CD4-positive, alpha-beta T cell treated with Interleukin-15 for 4 hours (primary cell): ENCODE measurements at regions not wholly inside any gene's neighbourhood (a gene's known extent, or its start where the extent isn't known, plus 50 kb on each side); places are given as distances from the start of the nearest gene placed in this dataset.
"Not testable (repeated sequence)": the region's sequence is repeated elsewhere in the genome, so short reads cannot be mapped to it uniquely, and the experiment has no call there.

Experiments used
- DNase-seq: peaks from one replicate; pipeline ENCODE4 v3.0.0-alpha.2; 2020; ENCODE audit warnings: low spot score

- not testable (repeated sequence) for DNase-seq
Measured at GRCh38 chr6:19404884-19405283, 432.3 kb upstream of the ID4 start.

- no peak for DNase-seq
Measured at GRCh38 chr6:19408331-19408730, 428.8 kb upstream of the ID4 start.

- no peak for DNase-seq
Measured at GRCh38 chr6:19410481-19410880, 426.7 kb upstream of the ID4 start.

GRCh38 chr6:19413323-19413722 lies 423.8 kb upstream of the ID4 start:
- DNase-seq: no peak

GRCh38 chr6:19415605-19416326 lies 421.4 kb upstream of the ID4 start:
- no peak for DNase-seq

GRCh38 chr6:19416811-19417210 lies 420.4 kb upstream of the ID4 start:
- no peak for DNase-seq

- DNase-seq: no peak
Measured at GRCh38 chr6:19417713-19418112, 419.5 kb upstream of the ID4 start.

- DNase-seq: no peak
Measured at GRCh38 chr6:19424853-19425252, 412.3 kb upstream of the ID4 start.

GRCh38 chr6:19427548-19427947 lies 409.6 kb upstream of the ID4 start:
- DNase-seq: no peak

GRCh38 chr6:19432966-19433498 lies 404.1 kb upstream of the ID4 start:
- no peak for DNase-seq

GRCh38 chr6:19434065-19434464 lies 403.1 kb upstream of the ID4 start:
- DNase-seq: no peak

GRCh38 chr6:19435755-19436154 lies 401.4 kb upstream of the ID4 start:
- DNase-seq: no peak

GRCh38 chr6:19438566-19439353 lies 398.4 kb upstream of the ID4 start:
- DNase-seq: no peak

- no peak for DNase-seq
Measured at GRCh38 chr6:19440531-19440930, 396.6 kb upstream of the ID4 start.

GRCh38 chr6:19443411-19443810 lies 393.8 kb upstream of the ID4 start:
- no peak for DNase-seq

GRCh38 chr6:19444041-19444440 lies 393.1 kb upstream of the ID4 start:
- DNase-seq: no peak

- DNase-seq: no peak
Measured at GRCh38 chr6:19444481-19444880, 392.7 kb upstream of the ID4 start.

- DNase-seq: no peak
Measured at GRCh38 chr6:19446570-19446969, 390.6 kb upstream of the ID4 start.

- no peak for DNase-seq
Measured at GRCh38 chr6:19450651-19451050, 386.5 kb upstream of the ID4 start.

- DNase-seq: no peak
Measured at GRCh38 chr6:19452495-19452894, 384.7 kb upstream of the ID4 start.

GRCh38 chr6:19454001-19454720 lies 383.0 kb upstream of the ID4 start:
- no peak for DNase-seq

GRCh38 chr6:19454721-19455392 lies 382.3 kb upstream of the ID4 start:
- DNase-seq: no peak
